ENCODE measurements at regions not wholly inside any gene's neighbourhood (a gene's known extent, or its start where the extent isn't known, plus 50 kb on each side); places are given as distances from the start of the nearest gene placed in this dataset.

GRCh38 chr12:34287437-34287836, 265.1 kb downstream of the ALG10 start:
- TF ChIP-seq POLR2A (IDR thresholded peaks at IDR 0.05) (no peak), CTCF (IDR thresholded peaks at IDR 0.05) (no peak), EP300 (IDR thresholded peaks at IDR 0.05) (no peak)
